HG03159 (cell line): ENCODE measurements at regions not wholly inside any gene's neighbourhood (a gene's known extent, or its start where the extent isn't known, plus 50 kb on each side); places are given as distances from the start of the nearest gene placed in this dataset.

ENCODE experiments used
- ATAC-seq: cut with Tn5 transposase; IDR thresholded peaks from one replicate; pipeline ENCODE4 v1.9.1; 2021; ENCODE audit warnings: mild to moderate bottlenecking, moderate library complexity; ENCODE audit not compliant: unreplicated experiment

GRCh38 chr2:82652117-82652516 is 1807.0 kb downstream of the SUCLG1 start:
- no peak for ATAC-seq

- no peak for ATAC-seq
These were observed 1809.0 kb downstream of the SUCLG1 start for GRCh38 chr2:82650038-82650437.

- no peak for ATAC-seq
These were observed 1817.4 kb downstream of the SUCLG1 start for GRCh38 chr2:82641598-82642180.

- ATAC-seq = no peak
These were observed 1822.6 kb downstream of the SUCLG1 start for GRCh38 chr2:82636402-82637020.

GRCh38 chr2:82599021-82599420 is 1860.1 kb downstream of the SUCLG1 start:
- no peak for ATAC-seq

- ATAC-seq = no peak
These were observed 1862.5 kb downstream of the SUCLG1 start for GRCh38 chr2:82596581-82596980.

- ATAC-seq = no peak
These were observed 1867.4 kb downstream of the SUCLG1 start for GRCh38 chr2:82591718-82592117.

- no peak for ATAC-seq
These were observed 1882.4 kb downstream of the SUCLG1 start for GRCh38 chr2:82576656-82577055.

GRCh38 chr2:82539280-82539621 is 1919.8 kb downstream of the SUCLG1 start:
- ATAC-seq = no peak

- no peak for ATAC-seq
These were observed 1920.3 kb downstream of the SUCLG1 start for GRCh38 chr2:82538590-82539279.

- no peak for ATAC-seq
These were observed 1930.8 kb downstream of the SUCLG1 start for GRCh38 chr2:82528288-82528687.

GRCh38 chr2:82527124-82527523 is 1932.0 kb downstream of the SUCLG1 start:
- no peak for ATAC-seq

- ATAC-seq = no peak
These were observed 1932.8 kb downstream of the SUCLG1 start for GRCh38 chr2:82526277-82526676.

GRCh38 chr2:82525744-82526143 is 1933.3 kb downstream of the SUCLG1 start:
- no peak for ATAC-seq

- ATAC-seq = no peak
These were observed 1934.3 kb downstream of the SUCLG1 start for GRCh38 chr2:82524826-82525225.

- no peak for ATAC-seq
These were observed 1947.2 kb downstream of the SUCLG1 start for GRCh38 chr2:82511894-82512293.

GRCh38 chr2:82508702-82509101 is 1950.4 kb downstream of the SUCLG1 start:
- no peak for ATAC-seq

GRCh38 chr2:82507657-82508056 is 1951.4 kb downstream of the SUCLG1 start:
- no peak for ATAC-seq

- no peak for ATAC-seq
These were observed 1957.9 kb downstream of the SUCLG1 start for GRCh38 chr2:82501217-82501616.

GRCh38 chr2:82498777-82499443 is 1960.2 kb downstream of the SUCLG1 start:
- ATAC-seq = no peak

GRCh38 chr2:82494739-82495138 is 1964.3 kb downstream of the SUCLG1 start:
- no peak for ATAC-seq

GRCh38 chr2:82491591-82491990 is 1967.5 kb downstream of the SUCLG1 start:
- ATAC-seq = no peak
